ENCODE measurements at regions not wholly inside any gene's neighbourhood (a gene's known extent, or its start where the extent isn't known, plus 50 kb on each side); places are given as distances from the start of the nearest gene placed in this dataset.

DNA sequence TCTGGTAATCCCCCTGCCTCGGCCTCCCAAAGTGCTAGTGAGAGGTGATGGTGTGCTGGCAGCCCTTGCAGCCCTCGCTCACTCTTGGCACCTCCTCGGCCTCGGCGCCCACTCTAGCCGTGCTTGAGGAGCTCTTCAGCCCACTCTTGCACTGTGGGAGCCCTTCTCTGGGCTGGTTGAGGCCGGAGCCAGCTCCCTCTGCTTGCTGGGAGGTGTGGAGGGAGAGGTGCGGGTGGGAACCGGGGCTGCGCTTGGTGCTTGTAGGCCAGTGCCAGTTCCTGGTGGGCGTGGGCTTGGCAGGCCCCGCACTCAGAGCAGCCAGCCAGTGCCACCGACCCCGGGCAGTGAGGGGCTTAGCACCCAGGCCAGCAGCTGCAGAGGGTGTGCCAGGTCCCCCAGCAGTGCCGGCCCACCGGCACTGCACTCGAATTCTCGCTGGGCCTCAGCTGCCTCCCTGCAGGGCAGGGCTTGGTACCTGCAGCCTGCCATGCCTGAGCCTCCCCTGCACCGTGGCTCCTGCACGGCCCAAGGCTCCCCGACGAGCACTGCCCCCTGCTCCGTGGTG lies 189.0 kb upstream of the ASCC3 start:
- DNase-seq (ENCODE audit: low read depth): no peak
- H3K27ac Mint-ChIP-seq (ENCODE audit: unreplicated experiment): no peak overlapping the region
- H4K20me1 ChIP-seq (ENCODE audit: insufficient read depth, low read length): no peaks in the 10 kb centered on the region
- H3K36me3 Mint-ChIP-seq (ENCODE audit: low read depth, unreplicated experiment): no peaks in the 10 kb centered on the region
- H3K4me2 ChIP-seq (ENCODE audit: low read length): no peak overlapping the region
- H3K4me3 Mint-ChIP-seq (ENCODE audit: unreplicated experiment): no peak overlapping the region
- no peaks in the 10 kb centered on the region for H3K4me1 Mint-ChIP-seq (ENCODE audit: low read depth, unreplicated experiment)
- H3K36me3 ChIP-seq (ENCODE audit: insufficient read depth, low read length): no peaks in the 10 kb centered on the region
- no peaks in the 10 kb centered on the region for H3K79me2 ChIP-seq (ENCODE audit: insufficient read depth, low read length)
- no peaks in the 10 kb centered on the region for H3K27me3 Mint-ChIP-seq (ENCODE audit: low read depth, unreplicated experiment)
- no peak overlapping the region for H3K4me3 ChIP-seq (ENCODE audit: insufficient read depth, low read depth, low read length)
- no peaks in the 10 kb centered on the region for H3K4me1 ChIP-seq (ENCODE audit: insufficient read depth, low read length)
- no peak overlapping the region for H3K9ac ChIP-seq (ENCODE audit: low read length)
- no peak overlapping the region for H3K27ac ChIP-seq (ENCODE audit: low read depth, low read length)
- H3K27me3 ChIP-seq (ENCODE audit: insufficient read depth, low read length): no peaks in the 10 kb centered on the region
- no peaks in the 10 kb centered on the region for H3K9me3 ChIP-seq (ENCODE audit: insufficient read depth, low read depth, low read length)
- no peak overlapping the region for H2AFZ ChIP-seq (ENCODE audit: low read depth, low read length)
- no peak for FAIRE-seq
- peaks cover 19% of the 10 kb centered on the region for H3K9me3 Mint-ChIP-seq (ENCODE audit: unreplicated experiment)
- no peak for TF ChIP-seq EZH2 (IDR thresholded peaks at IDR 0.05; ENCODE audit: insufficient read depth, low read length)
- TF ChIP-seq, protein P1, sequence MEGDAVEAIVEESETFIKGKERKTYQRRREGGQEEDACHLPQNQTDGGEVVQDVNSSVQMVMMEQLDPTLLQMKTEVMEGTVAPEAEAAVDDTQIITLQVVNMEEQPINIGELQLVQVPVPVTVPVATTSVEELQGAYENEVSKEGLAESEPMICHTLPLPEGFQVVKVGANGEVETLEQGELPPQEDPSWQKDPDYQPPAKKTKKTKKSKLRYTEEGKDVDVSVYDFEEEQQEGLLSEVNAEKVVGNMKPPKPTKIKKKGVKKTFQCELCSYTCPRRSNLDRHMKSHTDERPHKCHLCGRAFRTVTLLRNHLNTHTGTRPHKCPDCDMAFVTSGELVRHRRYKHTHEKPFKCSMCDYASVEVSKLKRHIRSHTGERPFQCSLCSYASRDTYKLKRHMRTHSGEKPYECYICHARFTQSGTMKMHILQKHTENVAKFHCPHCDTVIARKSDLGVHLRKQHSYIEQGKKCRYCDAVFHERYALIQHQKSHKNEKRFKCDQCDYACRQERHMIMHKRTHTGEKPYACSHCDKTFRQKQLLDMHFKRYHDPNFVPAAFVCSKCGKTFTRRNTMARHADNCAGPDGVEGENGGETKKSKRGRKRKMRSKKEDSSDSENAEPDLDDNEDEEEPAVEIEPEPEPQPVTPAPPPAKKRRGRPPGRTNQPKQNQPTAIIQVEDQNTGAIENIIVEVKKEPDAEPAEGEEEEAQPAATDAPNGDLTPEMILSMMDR (IDR thresholded peaks at IDR 0.05; ENCODE audit: insufficient read depth, low read depth, low read length): no peak

- no peaks in the 10 kb centered on the region for H4K20me1 ChIP-seq (ENCODE audit: insufficient read depth, low read length)
- H3K27ac ChIP-seq (ENCODE audit: low read depth, low read length): no peak overlapping the region
- no peak overlapping the region for H2AFZ ChIP-seq (ENCODE audit: low read depth, low read length)
- Mint-ChIP-seq H3K27me3 (ENCODE audit: low read depth, unreplicated experiment) (no peaks in the 10 kb centered on the region), H3K36me3 (ENCODE audit: low read depth, unreplicated experiment) (no peaks in the 10 kb centered on the region), H3K27ac (ENCODE audit: unreplicated experiment) (no peak overlapping the region), H3K4me3 (ENCODE audit: unreplicated experiment) (no peak overlapping the region), H3K9me3 (ENCODE audit: unreplicated experiment) (peaks cover 3% of the 10 kb centered on the region), H3K4me1 (ENCODE audit: low read depth, unreplicated experiment) (no peaks in the 10 kb centered on the region)
- no peak overlapping the region for H3K4me3 ChIP-seq (ENCODE audit: insufficient read depth, low read depth, low read length)
- TF ChIP-seq, protein P1 (IDR thresholded peaks at IDR 0.05; ENCODE audit: insufficient read depth, low read depth, low read length): no peak
- no peak for TF ChIP-seq EZH2 (IDR thresholded peaks at IDR 0.05; ENCODE audit: insufficient read depth, low read length)
- DNase-seq (ENCODE audit: low read depth) (no peak), FAIRE-seq (no peak)
- peaks cover 3% of the 10 kb centered on the region for H3K4me1 ChIP-seq (ENCODE audit: insufficient read depth, low read length)
- no peak overlapping the region for H3K9ac ChIP-seq (ENCODE audit: low read length)
- H3K27me3 ChIP-seq (ENCODE audit: insufficient read depth, low read length): no peaks in the 10 kb centered on the region
- H3K4me2 ChIP-seq (ENCODE audit: low read length): no peak overlapping the region
- no peaks in the 10 kb centered on the region for H3K9me3 ChIP-seq (ENCODE audit: insufficient read depth, low read depth, low read length)
- no peaks in the 10 kb centered on the region for H3K79me2 ChIP-seq (ENCODE audit: insufficient read depth, low read length)
- no peaks in the 10 kb centered on the region for H3K36me3 ChIP-seq (ENCODE audit: insufficient read depth, low read length)
Observed at GRCh38 chr6:101077344-101077743, 196.2 kb upstream of the ASCC3 start.

GRCh38 chr6:101079696-101080270 lies 198.7 kb upstream of the ASCC3 start:
- no peaks in the 10 kb centered on the region for H3K36me3 Mint-ChIP-seq (ENCODE audit: low read depth, unreplicated experiment)
- H3K9ac ChIP-seq (ENCODE audit: low read length): no peak overlapping the region
- TF ChIP-seq, protein P1 (IDR thresholded peaks at IDR 0.05; ENCODE audit: insufficient read depth, low read depth, low read length): no peak
- TF ChIP-seq EZH2 (IDR thresholded peaks at IDR 0.05; ENCODE audit: insufficient read depth, low read length): no peak
- no peak overlapping the region for H3K27ac Mint-ChIP-seq (ENCODE audit: unreplicated experiment)
- no peak overlapping the region for H3K4me3 ChIP-seq (ENCODE audit: insufficient read depth, low read depth, low read length)
- H3K4me1 ChIP-seq (ENCODE audit: insufficient read depth, low read length): peaks cover 3% of the 10 kb centered on the region
- H3K36me3 ChIP-seq (ENCODE audit: insufficient read depth, low read length): no peaks in the 10 kb centered on the region
- H3K4me2 ChIP-seq (ENCODE audit: low read length): no peak overlapping the region
- no peak overlapping the region for H3K4me3 Mint-ChIP-seq (ENCODE audit: unreplicated experiment)
- peaks cover 14% of the 10 kb centered on the region for H3K4me1 Mint-ChIP-seq (ENCODE audit: low read depth, unreplicated experiment)
- no peaks in the 10 kb centered on the region for H3K27me3 Mint-ChIP-seq (ENCODE audit: low read depth, unreplicated experiment)
- no peak overlapping the region for H3K27ac ChIP-seq (ENCODE audit: low read depth, low read length)
- peaks cover 3% of the 10 kb centered on the region for H3K9me3 Mint-ChIP-seq (ENCODE audit: unreplicated experiment)
- FAIRE-seq: no peak
- H2AFZ ChIP-seq (ENCODE audit: low read depth, low read length): no peak overlapping the region
- H4K20me1 ChIP-seq (ENCODE audit: insufficient read depth, low read length): no peaks in the 10 kb centered on the region
- no peak for DNase-seq (ENCODE audit: low read depth)
- no peaks in the 10 kb centered on the region for H3K79me2 ChIP-seq (ENCODE audit: insufficient read depth, low read length)
- H3K27me3 ChIP-seq (ENCODE audit: insufficient read depth, low read length): no peaks in the 10 kb centered on the region
- no peaks in the 10 kb centered on the region for H3K9me3 ChIP-seq (ENCODE audit: insufficient read depth, low read depth, low read length)
